Epithelial cell of proximal tubule (primary cell): ENCODE measurements at regions not wholly inside any gene's neighbourhood (a gene's known extent, or its start where the extent isn't known, plus 50 kb on each side); places are given as distances from the start of the nearest gene placed in this dataset.

ENCODE experiments used
- DNase-seq: peaks from one replicate; pipeline ENCODE4 v3.0.0-alpha.2; 2011; ENCODE audit warnings: low read depth
- H3K4me3 ChIP-seq: 2 replicates; pipeline ENCODE4 v1.5.1; 2011; ENCODE audit warnings: low read depth, mild to moderate bottlenecking, low read length
- TF ChIP-seq, protein P1 (sequence below): conservative IDR thresholded peaks from 2 replicates; pipeline ENCODE4 v1.5.1; 2012; ENCODE audit warnings: low read depth, mild to moderate bottlenecking, low read length

DNA sequence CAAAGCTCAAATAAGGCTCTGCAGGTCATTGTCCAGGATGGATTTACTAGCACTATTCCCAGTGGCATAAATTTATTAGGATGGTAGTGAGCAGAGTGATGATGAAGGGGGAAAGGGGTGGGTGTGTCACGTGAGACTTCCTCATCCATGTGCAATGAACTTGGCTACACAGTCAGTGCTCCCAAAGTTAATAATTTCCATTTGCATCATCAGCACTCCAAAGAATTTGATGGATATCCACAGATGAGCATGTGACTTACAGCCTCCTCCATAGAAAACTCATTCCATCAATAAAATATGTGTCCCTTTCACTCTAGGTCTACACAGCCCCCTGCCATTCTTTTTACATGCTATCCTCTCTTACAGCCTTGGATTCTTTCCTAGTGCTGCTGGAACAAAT, 142.6 kb upstream of the PLPP4 start:
- DNase-seq, result peak; percentile 61
- no peak overlapping the region for H3K4me3 ChIP-seq
- TF ChIP-seq, protein P1, sequence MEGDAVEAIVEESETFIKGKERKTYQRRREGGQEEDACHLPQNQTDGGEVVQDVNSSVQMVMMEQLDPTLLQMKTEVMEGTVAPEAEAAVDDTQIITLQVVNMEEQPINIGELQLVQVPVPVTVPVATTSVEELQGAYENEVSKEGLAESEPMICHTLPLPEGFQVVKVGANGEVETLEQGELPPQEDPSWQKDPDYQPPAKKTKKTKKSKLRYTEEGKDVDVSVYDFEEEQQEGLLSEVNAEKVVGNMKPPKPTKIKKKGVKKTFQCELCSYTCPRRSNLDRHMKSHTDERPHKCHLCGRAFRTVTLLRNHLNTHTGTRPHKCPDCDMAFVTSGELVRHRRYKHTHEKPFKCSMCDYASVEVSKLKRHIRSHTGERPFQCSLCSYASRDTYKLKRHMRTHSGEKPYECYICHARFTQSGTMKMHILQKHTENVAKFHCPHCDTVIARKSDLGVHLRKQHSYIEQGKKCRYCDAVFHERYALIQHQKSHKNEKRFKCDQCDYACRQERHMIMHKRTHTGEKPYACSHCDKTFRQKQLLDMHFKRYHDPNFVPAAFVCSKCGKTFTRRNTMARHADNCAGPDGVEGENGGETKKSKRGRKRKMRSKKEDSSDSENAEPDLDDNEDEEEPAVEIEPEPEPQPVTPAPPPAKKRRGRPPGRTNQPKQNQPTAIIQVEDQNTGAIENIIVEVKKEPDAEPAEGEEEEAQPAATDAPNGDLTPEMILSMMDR, result no peak

DNA sequence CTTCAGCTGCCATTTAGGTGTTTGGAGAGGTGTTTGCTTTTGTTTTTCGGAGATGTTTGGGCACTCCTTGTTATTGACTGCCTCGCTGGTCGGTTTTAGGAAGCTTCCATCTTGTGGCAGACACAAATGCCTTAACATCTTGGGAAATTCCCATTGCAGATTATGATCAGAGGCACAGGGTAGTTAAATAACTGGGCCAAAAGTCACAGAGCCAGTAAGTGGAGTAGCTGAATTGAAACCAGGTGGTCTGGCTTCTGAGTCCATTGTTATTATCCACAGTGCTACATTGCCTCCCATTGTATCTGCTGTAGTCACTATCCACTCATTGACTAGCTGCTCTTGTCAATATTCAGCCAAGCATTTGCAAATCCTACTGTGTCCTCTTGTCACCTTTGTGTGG, 138.2 kb upstream of the PLPP4 start:
- no peak overlapping the region for H3K4me3 ChIP-seq
- DNase-seq, result no peak
- TF ChIP-seq, protein P1, result no peak

- DNase-seq, result no peak
- no peak overlapping the region for H3K4me3 ChIP-seq
- TF ChIP-seq, protein P1, result no peak
These were observed 129.4 kb upstream of the PLPP4 start for GRCh38 chr10:120327675-120328074.

DNA sequence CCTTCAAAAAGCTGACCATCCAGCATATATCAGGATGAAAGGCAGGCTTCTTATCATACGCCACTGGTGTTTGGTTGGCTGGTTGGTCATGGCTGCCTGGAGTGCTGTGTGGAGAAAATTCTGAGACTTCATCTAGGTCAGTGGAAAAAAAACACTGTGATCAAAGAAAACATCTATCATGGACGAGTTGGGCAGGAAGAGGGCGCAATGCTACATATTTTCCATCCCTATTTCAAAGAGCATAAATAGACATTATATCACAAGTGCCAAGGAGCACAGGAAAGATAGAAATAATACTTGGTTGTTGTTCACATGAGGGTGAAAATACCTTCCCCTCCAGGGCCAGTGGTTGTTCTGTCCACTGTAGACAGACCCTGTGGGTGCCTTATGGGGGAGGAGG, 128.4 kb upstream of the PLPP4 start:
- DNase-seq, result no peak
- H3K4me3 ChIP-seq, result no peak overlapping the region
- TF ChIP-seq, protein P1, result peak; percentile 11

- TF ChIP-seq, protein P1, result no peak
- no peak overlapping the region for H3K4me3 ChIP-seq
- DNase-seq, result no peak
These were observed 121.5 kb upstream of the PLPP4 start for GRCh38 chr10:120335553-120335952.

DNA sequence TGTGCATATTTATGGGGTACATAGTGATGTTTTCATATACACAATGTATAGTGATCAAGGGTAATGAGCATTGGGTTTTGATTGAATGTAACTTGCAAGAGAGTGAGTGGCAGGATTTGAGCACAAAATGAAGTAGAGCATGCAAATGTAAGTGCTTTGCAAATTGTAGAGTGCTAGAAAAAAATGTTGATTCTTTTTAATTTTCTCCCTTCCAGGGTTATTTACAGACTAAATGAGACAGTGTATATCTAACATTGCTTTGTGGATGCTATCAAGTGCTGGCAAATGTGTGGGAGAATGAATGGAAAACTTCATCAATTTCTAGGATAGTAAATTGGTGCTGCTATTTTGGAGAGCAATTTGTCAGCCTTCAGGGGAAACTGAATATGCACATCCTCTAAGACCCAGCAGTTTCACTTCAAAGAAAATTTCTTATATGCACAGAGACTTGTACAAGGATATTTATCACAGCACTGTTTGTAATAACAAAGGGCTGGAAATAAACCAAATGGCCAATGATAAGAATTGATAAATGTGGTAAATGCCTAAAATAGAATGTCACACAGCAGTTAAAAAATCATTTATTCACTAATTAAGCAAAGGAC, 120.6 kb upstream of the PLPP4 start:
- TF ChIP-seq, protein P1, result no peak
- no peak for DNase-seq
- no peak overlapping the region for H3K4me3 ChIP-seq

- DNase-seq, result no peak
- TF ChIP-seq, protein P1, result peak; percentile 97
- no peak overlapping the region for H3K4me3 ChIP-seq
These were observed 120.0 kb upstream of the PLPP4 start for GRCh38 chr10:120336911-120337540.
